ENCODE measurements at regions not wholly inside any gene's neighbourhood (a gene's known extent, or its start where the extent isn't known, plus 50 kb on each side); places are given as distances from the start of the nearest gene placed in this dataset.
A peak's percentile ranks its signal among the peaks of the same experiment; 100 is the strongest.

DNA sequence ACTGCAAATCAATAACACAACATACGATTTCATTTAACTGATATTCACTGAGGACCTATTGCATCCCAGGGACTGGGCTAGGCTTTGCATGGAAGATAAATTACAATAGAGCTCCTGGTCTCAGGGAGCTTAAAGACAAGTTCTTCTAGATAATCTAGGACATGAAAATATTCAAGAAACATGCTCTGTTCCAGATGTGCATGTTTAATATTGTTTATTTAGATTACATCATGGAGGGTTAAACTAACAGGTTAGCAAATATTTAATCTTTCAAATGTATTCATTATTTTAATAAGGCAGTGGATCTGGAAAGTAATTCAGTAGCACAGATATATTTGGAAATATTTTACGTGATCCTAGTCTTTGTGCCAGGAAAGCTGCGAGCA lies 2430.3 kb downstream of the PCDH7 start:
- H3K27me3 ChIP-seq (replicated peaks; ENCODE audit: insufficient read depth, low read depth, low read length, poor library complexity), result no peaks in the 10 kb centered on the region
- no TSS peak for BruUV-seq (replicated peaks)
- no peaks in the 10 kb centered on the region for H3K36me3 ChIP-seq (ENCODE audit: insufficient read depth, low read length, poor library complexity, severe bottlenecking)
- H3K9me3 ChIP-seq (ENCODE audit: low read depth, low read length, poor library complexity, severe bottlenecking), result no peaks in the 10 kb centered on the region
- H3K27ac ChIP-seq (ENCODE audit: low read depth, low read length, poor library complexity, severe bottlenecking), result no peak overlapping the region
- TF ChIP-seq, protein P1, sequence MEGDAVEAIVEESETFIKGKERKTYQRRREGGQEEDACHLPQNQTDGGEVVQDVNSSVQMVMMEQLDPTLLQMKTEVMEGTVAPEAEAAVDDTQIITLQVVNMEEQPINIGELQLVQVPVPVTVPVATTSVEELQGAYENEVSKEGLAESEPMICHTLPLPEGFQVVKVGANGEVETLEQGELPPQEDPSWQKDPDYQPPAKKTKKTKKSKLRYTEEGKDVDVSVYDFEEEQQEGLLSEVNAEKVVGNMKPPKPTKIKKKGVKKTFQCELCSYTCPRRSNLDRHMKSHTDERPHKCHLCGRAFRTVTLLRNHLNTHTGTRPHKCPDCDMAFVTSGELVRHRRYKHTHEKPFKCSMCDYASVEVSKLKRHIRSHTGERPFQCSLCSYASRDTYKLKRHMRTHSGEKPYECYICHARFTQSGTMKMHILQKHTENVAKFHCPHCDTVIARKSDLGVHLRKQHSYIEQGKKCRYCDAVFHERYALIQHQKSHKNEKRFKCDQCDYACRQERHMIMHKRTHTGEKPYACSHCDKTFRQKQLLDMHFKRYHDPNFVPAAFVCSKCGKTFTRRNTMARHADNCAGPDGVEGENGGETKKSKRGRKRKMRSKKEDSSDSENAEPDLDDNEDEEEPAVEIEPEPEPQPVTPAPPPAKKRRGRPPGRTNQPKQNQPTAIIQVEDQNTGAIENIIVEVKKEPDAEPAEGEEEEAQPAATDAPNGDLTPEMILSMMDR (conservative IDR thresholded peaks at IDR 0.05; ENCODE audit: low read depth, low read length), result no peak
- TF ChIP-seq EZH2 (IDR thresholded peaks at IDR 0.05; ENCODE audit: borderline replicate concordance, low read depth, low read length, poor library complexity, severe bottlenecking), result no peak
- intact Hi-C loops (cut with micrococcal nuclease; ENCODE audit: unreplicated experiment), result no loop called here
- ChIA-PET POLR2A (ENCODE audit: low non-redundant PET) (no interaction called here), CTCF (no interaction called here)
- H3K4me3 ChIP-seq (ENCODE audit: low read depth, low read length, poor library complexity, severe bottlenecking), result no peak overlapping the region
- no peak for DNase-seq (ENCODE audit: low spot score)
- H3K4me1 ChIP-seq (ENCODE audit: insufficient read depth, low read length, poor library complexity, severe bottlenecking), result no peaks in the 10 kb centered on the region

DNA sequence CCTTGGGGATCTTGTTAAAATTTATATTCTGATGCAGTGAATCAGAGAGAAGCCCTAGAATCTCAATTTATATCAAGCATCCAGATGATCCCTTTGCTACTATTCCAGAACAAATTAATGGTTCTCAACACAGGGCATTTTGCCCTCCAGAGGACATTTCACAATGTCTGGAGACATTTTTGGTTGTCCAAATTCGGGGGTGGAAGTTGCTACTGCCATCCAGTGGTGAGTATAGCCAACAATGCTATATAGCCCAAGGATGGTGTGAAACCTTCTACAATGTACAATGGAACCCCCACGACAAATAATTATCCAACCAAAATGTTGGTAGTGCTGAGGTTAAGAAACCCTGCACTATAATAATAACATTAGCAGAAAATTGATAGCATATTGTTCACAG lies 2440.0 kb downstream of the PCDH7 start:
- no TSS peak for BruUV-seq (replicated peaks)
- TF ChIP-seq, protein P1 (conservative IDR thresholded peaks at IDR 0.05; ENCODE audit: low read depth, low read length), result peak; percentile 51
- TF ChIP-seq EZH2 (IDR thresholded peaks at IDR 0.05; ENCODE audit: borderline replicate concordance, low read depth, low read length, poor library complexity, severe bottlenecking), result no peak
- ChIA-PET POLR2A (ENCODE audit: low non-redundant PET) (no interaction called here), CTCF (no interaction called here)
- Histone ChIP-seq H3K36me3 (ENCODE audit: insufficient read depth, low read length, poor library complexity, severe bottlenecking) (no peaks in the 10 kb centered on the region), H3K9me3 (ENCODE audit: low read depth, low read length, poor library complexity, severe bottlenecking) (no peaks in the 10 kb centered on the region), H3K4me1 (ENCODE audit: insufficient read depth, low read length, poor library complexity, severe bottlenecking) (no peaks in the 10 kb centered on the region), H3K4me3 (ENCODE audit: low read depth, low read length, poor library complexity, severe bottlenecking) (no peak overlapping the region), H3K27me3 (replicated peaks; ENCODE audit: insufficient read depth, low read depth, low read length, poor library complexity) (no peaks in the 10 kb centered on the region), H3K27ac (ENCODE audit: low read depth, low read length, poor library complexity, severe bottlenecking) (no peak overlapping the region)
- peak; percentile 42 for DNase-seq (ENCODE audit: low spot score)
- intact Hi-C loops (cut with micrococcal nuclease; ENCODE audit: unreplicated experiment), result no loop called here

DNA sequence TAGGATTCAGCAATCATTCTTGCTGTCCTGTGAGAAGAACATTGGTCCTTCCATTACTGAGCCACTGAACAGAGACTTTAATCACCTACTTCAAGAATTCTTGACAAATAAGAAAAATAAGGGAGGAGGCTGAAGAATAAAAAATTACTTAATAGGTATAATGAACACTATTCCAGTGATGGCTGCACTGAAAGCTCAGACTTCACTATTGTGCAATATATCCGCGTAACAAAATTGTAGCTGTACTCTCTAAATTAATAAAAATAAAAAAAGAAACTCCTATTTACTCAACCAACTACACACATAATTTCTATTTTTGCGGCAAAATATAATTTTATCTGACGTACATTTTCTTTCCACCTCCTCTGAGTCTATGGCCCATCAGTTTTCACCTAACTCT lies 2441.0 kb downstream of the PCDH7 start:
- no peaks in the 10 kb centered on the region for H3K27me3 ChIP-seq (replicated peaks; ENCODE audit: insufficient read depth, low read depth, low read length, poor library complexity)
- no peaks in the 10 kb centered on the region for H3K4me1 ChIP-seq (ENCODE audit: insufficient read depth, low read length, poor library complexity, severe bottlenecking)
- intact Hi-C loops (cut with micrococcal nuclease; ENCODE audit: unreplicated experiment), result no loop called here
- no peak for DNase-seq (ENCODE audit: low spot score)
- no peak overlapping the region for H3K4me3 ChIP-seq (ENCODE audit: low read depth, low read length, poor library complexity, severe bottlenecking)
- CTCF ChIA-PET, result no interaction called here
- TF ChIP-seq, protein P1 (conservative IDR thresholded peaks at IDR 0.05; ENCODE audit: low read depth, low read length), result no peak
- TF ChIP-seq EZH2 (IDR thresholded peaks at IDR 0.05; ENCODE audit: borderline replicate concordance, low read depth, low read length, poor library complexity, severe bottlenecking), result no peak
- no peaks in the 10 kb centered on the region for H3K36me3 ChIP-seq (ENCODE audit: insufficient read depth, low read length, poor library complexity, severe bottlenecking)
- POLR2A ChIA-PET (ENCODE audit: low non-redundant PET), result no interaction called here
- no peaks in the 10 kb centered on the region for H3K9me3 ChIP-seq (ENCODE audit: low read depth, low read length, poor library complexity, severe bottlenecking)
- no peak overlapping the region for H3K27ac ChIP-seq (ENCODE audit: low read depth, low read length, poor library complexity, severe bottlenecking)
- no TSS peak for BruUV-seq (replicated peaks)
